ENCODE measurements at regions not wholly inside any gene's neighbourhood (a gene's known extent, or its start where the extent isn't known, plus 50 kb on each side); places are given as distances from the start of the nearest gene placed in this dataset.

DNA sequence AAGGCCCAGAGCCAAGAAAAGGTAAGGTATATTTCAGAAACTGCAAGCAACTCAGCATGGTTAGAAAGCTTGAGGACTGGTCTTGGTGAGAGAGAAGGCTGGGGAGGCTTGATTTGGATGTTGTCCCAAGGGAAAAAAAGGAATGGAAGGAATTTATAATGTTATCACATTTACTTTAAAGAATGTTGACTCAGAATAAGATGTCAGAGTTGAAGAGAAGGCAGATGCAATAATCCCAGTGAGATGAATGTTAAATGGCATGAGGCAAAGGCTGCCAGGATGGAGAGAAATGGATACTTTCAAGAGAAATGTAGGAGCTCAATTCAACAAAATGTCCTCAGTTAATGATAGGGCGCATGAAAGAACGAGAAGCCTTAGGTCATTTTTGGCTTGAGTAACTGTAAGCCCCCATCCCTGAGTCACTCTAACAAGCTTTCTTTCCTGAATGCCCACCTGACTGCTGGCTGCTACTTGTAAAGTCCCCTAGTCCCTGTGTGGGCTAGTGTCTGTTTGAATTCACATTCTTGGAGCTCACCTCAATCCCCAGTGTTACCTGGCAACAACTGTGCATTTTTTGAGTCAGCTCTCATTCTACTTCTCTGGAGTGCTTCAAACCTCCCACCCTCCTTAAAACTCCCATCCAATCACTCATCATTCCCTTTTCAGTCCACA, 103.0 kb upstream of the TAPT1 start (continued):
- no peak for TF ChIP-seq E2F6 (IDR thresholded peaks at IDR 0.05)
